GM19372 (cell line): ENCODE measurements at regions not wholly inside any gene's neighbourhood (a gene's known extent, or its start where the extent isn't known, plus 50 kb on each side); places are given as distances from the start of the nearest gene placed in this dataset.
A peak's percentile ranks its signal among the peaks of the same experiment; 100 is the strongest.
"Not testable (repeated sequence)": the region's sequence is repeated elsewhere in the genome, so short reads cannot be mapped to it uniquely, and the experiment has no call there.

ENCODE experiments used
- ATAC-seq: cut with Tn5 transposase; IDR thresholded peaks from one replicate; pipeline ENCODE4 v1.9.1; 2021; ENCODE audit warnings: mild to moderate bottlenecking, low read depth, moderate library complexity; ENCODE audit not compliant: unreplicated experiment

GRCh38 chr12:25341877-25342276 is 91.1 kb upstream of the KRAS start:
- ATAC-seq = not testable (repeated sequence)

- ATAC-seq = no peak
Observed at GRCh38 chr12:25337916-25338315, 87.2 kb upstream of the KRAS start.

- peak; percentile 79 for ATAC-seq
Observed at GRCh38 chr12:25332143-25332542, 81.4 kb upstream of the KRAS start.

DNA sequence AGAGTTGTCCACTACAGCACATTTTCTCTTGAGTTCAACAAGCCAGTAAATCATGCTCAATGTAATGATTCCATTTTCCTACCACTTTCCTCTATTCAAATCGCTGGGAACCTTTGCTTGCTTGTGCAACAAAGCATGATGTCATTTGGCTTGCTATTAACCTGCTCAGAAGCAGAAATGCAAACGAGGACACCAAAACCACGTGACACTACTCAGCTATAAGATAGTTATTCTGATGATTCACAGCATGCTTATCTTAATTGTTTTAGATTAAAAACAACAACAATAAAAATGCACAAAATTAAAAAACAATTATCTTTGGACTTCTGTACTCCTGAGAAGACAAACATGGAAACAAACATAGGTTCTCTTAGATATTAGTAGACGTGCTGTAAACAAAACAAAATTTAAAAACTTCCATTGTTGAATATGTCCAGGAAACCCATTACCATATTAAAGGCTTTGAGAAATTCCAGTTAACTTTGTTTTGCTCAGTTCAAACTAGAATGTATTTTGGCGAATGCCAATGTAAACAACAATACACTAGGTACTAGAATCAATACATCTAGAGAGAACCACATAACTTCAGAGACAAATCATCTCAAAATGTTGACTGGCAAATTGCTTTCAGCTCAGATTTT is 77.5 kb upstream of the KRAS start:
- no peak for ATAC-seq

GRCh38 chr12:25327321-25327720 is 76.6 kb upstream of the KRAS start:
- no peak for ATAC-seq

DNA sequence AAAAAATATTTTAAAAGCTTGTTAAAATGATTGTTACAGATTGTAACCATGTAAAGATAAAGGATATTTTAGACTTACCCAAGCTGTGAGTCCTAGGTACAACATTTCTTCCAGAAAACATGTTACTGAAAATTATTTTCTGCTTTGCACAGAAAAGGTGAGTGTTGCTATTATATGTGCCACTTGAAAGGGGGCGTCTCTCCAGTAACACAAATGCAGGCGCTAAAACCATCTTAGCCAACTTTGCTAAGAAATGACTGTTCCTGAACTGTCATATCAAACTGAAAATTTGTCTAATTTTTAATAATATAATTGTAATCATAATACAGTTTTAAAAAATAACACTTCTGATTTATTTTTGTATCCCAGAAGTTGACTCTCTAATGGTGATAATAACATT is 75.6 kb upstream of the KRAS start:
- no peak for ATAC-seq

DNA sequence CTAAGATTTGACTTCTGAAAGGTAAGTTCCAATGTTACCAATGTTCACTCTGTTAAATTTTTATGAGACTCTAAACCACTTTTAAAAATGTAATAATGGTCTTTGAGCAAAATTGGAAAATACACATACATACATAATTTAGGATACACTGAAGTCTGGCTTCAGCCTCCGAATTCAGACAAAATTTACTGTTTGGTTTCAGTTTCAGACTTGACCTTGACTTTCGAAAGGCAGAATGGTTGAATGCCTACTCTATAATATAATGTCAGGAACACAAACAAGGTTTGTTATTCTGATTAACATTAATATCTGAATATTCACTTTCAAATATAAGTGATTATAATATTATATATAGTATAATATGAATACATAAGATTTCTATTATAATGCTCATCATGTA is 74.1 kb upstream of the KRAS start:
- ATAC-seq = no peak

GRCh38 chr12:25323581-25323982 is 72.9 kb upstream of the KRAS start:
- ATAC-seq = no peak

DNA sequence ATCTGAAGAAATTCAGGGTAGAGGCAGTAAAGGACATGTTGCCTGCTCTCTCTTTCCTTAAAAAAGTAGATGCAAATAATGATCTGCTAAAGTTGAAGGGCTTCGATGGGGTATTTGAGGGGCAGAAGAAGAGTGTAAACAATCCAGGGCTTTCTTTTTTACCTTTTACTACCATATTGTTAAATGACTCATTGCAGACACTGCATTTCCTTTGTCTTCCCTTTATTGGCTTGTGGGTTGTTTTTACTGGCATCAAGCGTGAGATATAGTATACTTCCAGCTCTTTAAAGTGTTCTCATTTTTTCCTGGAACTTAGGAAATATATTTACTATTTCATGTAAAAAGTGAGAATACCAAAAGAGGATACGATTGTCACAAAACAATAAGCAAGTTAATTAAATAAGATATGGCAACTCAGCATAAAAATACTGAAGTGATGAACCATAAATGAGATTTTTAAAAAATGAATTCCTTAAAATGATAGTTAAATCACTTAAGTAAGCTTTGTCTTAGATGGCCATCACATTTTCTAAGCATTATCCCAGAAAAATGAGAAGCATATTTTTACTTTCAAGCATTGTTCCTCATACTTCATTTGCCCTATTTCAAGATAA is 72.3 kb upstream of the KRAS start:
- no peak for ATAC-seq

DNA sequence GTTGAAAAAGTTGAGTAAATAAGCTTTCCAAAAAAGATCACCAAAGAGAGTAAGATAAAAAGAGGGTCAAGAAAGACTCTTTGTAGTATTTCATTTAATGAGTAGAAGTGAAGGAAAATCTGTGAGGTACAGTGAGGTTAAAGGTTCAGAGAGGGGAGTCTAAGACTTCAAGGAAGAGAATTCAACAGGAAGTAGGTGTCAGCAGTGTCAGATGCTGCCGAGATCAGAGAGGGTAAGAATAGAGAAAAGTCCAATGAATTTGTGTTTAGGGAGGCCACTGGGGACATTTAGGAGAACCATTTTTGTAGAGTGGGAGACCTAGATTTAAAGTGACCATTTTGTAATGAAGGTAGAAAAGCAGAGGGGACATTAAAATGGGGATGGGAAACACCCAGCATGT is 71.6 kb upstream of the KRAS start:
- no peak for ATAC-seq

GRCh38 chr12:25321772-25322171 is 71.0 kb upstream of the KRAS start:
- no peak for ATAC-seq

DNA sequence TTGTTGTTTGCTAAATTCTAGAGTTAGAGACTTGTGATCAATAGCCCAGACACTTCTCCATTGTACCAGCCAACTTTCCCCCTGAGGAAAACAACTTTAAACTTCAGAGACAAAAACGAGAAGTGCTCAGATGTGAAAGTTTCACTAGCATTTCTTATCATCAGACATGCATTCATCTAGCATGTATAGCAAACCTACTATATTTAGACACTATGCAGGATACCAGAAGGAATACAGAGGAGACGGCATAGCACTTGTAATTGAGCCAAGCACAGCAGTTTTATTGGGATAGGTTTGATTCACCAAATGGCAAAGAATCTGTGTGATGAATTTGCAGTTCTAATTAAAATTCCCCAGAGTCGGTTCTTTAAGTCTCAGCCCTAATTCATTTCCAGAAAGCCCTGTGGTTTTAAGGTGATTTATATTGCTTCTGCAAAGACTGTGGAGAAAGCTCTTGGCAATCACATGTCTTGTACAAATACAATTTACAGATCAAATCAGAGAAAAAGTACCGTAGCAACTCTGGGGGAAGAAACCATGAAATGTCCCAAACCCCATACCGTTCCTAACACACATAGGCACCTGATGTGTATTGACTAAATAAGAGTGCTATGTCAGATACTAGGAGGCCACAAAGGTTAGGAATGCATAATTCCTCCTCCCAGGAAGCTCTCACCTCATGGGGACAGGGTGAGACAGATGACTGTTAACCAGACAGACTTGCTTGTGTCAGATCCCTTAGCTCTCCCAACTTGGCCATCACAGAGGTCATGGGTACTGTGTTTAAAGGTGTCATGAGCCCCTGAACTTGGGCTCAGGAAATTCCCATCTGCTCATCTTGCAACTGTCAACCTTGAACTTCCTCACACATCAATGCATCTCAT is 69.6 kb upstream of the KRAS start:
- ATAC-seq = peak; percentile 53

DNA sequence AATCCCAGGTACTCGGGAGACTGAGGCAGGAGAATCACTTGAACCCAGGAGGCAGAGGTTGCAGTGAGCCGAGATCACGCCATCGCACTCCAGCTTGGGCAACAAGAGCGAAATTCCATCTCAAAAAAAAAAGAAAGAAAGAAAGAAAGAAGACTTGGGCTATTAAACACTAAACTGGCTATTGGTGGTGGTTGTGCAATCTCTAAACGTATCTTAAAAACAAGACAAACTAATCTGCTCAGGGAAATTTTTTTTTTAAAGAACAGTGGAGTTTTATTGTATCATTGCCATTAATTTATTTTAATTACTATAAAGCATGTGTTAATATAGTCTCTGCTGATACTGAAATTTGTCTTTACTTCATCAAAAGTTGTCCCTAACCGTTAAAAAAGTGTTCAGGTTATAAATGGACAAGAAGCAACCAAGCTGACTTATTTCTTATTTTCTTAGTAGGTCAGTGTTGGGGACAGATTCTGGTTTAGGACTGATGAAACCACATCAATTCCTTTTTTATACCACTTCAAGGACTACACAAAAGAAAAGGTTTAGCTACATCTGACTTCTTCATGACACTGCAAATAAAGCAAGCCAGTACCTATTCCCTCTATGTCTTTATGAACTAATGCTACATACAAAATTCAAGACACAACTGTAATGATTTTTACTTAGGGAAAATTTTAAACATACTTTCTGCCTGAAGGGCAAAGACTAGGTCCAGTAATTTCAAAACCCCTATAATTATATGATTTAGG is 68.7 kb upstream of the KRAS start:
- ATAC-seq = no peak

GRCh38 chr12:25317553-25317952 is 66.8 kb upstream of the KRAS start:
- no peak for ATAC-seq

GRCh38 chr12:25315388-25315787 is 64.7 kb upstream of the KRAS start:
- no peak for ATAC-seq

- ATAC-seq = not testable (repeated sequence)
Observed at GRCh38 chr12:25313266-25313990, 62.7 kb upstream of the KRAS start.

- ATAC-seq = no peak
Observed at GRCh38 chr12:25311506-25311905, 60.8 kb upstream of the KRAS start.

- not testable (repeated sequence) for ATAC-seq
Observed at GRCh38 chr12:25310071-25310470, 59.3 kb upstream of the KRAS start.

GRCh38 chr12:25308756-25309155 is 58.0 kb upstream of the KRAS start:
- ATAC-seq = no peak

GRCh38 chr12:25307818-25308217 is 57.1 kb upstream of the KRAS start:
- no peak for ATAC-seq
